A549 (cell line): ENCODE measurements at regions not wholly inside any gene's neighbourhood (a gene's known extent, or its start where the extent isn't known, plus 50 kb on each side); places are given as distances from the start of the nearest gene placed in this dataset.

Experiments
- CHD2 ChIP-seq: fragments of 150-350 bp; IDR thresholded peaks from 2 replicates; pipeline ENCODE4 v1.6.1; 2014; ENCODE audit warnings: low read length; ENCODE audit not compliant: partially characterized antibody
- HOXB5 ChIP-seq: fragments of 250-450 bp; sonication (Bioruptor Pico); IDR thresholded peaks from 2 replicates; pipeline ENCODE4 v1.5.0; 2020; ENCODE audit warnings: mild to moderate bottlenecking, moderate library complexity
- MAZ ChIP-seq: fragments of 150-350 bp; IDR thresholded peaks from 2 replicates; pipeline ENCODE4 v1.6.1; 2014; ENCODE audit warnings: antibody characterized with exemption, low read depth, low read length, borderline replicate concordance
- POLR2A ChIP-seq: IDR thresholded peaks from 2 replicates; pipeline ENCODE4 v1.6.1; 2012; ENCODE audit warnings: mild to moderate bottlenecking, low read length
- RAD21 ChIP-seq, 2 experiments: fragments of >200 bp in 1 of 2; sonication (Bioruptor Twin) in 1 of 2; formaldehyde crosslinking in 1 of 2; IDR thresholded peaks in 1 of 2; conservative IDR thresholded peaks in 1 of 2; 2 replicates in 1 of 2; 3 replicates in 1 of 2; pipeline ENCODE4 v1.6.1; 2012 to 2018; ENCODE audit warnings: inconsistent platforms in 1 of 2
- RCOR1 ChIP-seq: fragments of 150-350 bp; IDR thresholded peaks from 2 replicates; pipeline ENCODE4 v1.6.1; 2014; ENCODE audit warnings: antibody characterized with exemption, low read length, low read depth
- TP53 ChIP-seq: fragments of 250-450 bp; sonication (Bioruptor Pico); IDR thresholded peaks from 2 replicates; pipeline ENCODE4 v1.5.0; 2021; ENCODE audit warnings: mild to moderate bottlenecking, moderate library complexity
- ZFP36 ChIP-seq: fragments of 450-650 bp; IDR thresholded peaks from 2 replicates; pipeline ENCODE4 v1.6.1; 2014; ENCODE audit warnings: borderline replicate concordance; ENCODE audit not compliant: partially characterized antibody
- ZSCAN20 ChIP-seq: fragments of 250-450 bp; sonication (Bioruptor Pico); IDR thresholded peaks from 2 replicates; pipeline ENCODE4 v1.8.0; 2022; ENCODE audit warnings: mild to moderate bottlenecking, moderate library complexity
- TF ChIP-seq, protein P1 (sequence below): fragments of >200 bp; sonication (Bioruptor Twin); formaldehyde crosslinking; IDR thresholded peaks from 3 replicates; pipeline ENCODE4 v1.5.1; 2016
- TF ChIP-seq, protein P2 (sequence below): fragments of 450-650 bp; IDR thresholded peaks from 2 replicates; pipeline ENCODE4 v1.6.1; 2014; ENCODE audit warnings: antibody characterized with exemption
- TF ChIP-seq, protein P3 (sequence below): IDR thresholded peaks from 2 replicates; pipeline ENCODE4 v1.6.1; 2012

DNA sequence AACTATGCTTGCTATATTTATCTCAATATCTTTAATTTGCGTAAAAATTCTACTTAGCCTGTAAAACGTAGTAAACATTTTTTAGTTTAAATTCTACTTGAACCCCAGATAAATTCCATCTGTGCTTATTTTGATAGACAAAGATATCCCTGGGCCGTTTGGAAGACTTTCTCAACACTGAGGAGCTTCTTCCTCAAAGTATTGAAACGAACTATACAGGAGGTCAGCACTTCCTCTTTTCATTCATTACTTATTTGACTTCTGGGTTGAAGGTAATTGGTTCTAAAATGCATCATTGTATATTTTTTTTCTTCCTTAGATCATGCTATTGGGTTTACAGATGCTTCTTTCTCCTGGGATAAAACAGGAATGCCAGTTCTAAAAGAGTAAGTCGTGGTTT, 74.7 kb downstream of the HSPA13 start:
- TF ChIP-seq CHD2 (no peak), TP53 (CRISPR knock-in tag) (no peak), ZFP36 (no peak), ZSCAN20 (no peak), RCOR1 (no peak), MAZ (no peak), RAD21 (conservative IDR thresholded peaks at IDR 0.05 in 1 of 2, IDR thresholded peaks at IDR 0.05 in 1 of 2) (no peak), HOXB5 (no peak), POLR2A (no peak)
- TF ChIP-seq, protein P1, sequence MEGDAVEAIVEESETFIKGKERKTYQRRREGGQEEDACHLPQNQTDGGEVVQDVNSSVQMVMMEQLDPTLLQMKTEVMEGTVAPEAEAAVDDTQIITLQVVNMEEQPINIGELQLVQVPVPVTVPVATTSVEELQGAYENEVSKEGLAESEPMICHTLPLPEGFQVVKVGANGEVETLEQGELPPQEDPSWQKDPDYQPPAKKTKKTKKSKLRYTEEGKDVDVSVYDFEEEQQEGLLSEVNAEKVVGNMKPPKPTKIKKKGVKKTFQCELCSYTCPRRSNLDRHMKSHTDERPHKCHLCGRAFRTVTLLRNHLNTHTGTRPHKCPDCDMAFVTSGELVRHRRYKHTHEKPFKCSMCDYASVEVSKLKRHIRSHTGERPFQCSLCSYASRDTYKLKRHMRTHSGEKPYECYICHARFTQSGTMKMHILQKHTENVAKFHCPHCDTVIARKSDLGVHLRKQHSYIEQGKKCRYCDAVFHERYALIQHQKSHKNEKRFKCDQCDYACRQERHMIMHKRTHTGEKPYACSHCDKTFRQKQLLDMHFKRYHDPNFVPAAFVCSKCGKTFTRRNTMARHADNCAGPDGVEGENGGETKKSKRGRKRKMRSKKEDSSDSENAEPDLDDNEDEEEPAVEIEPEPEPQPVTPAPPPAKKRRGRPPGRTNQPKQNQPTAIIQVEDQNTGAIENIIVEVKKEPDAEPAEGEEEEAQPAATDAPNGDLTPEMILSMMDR, result no peak
- TF ChIP-seq, protein P2, sequence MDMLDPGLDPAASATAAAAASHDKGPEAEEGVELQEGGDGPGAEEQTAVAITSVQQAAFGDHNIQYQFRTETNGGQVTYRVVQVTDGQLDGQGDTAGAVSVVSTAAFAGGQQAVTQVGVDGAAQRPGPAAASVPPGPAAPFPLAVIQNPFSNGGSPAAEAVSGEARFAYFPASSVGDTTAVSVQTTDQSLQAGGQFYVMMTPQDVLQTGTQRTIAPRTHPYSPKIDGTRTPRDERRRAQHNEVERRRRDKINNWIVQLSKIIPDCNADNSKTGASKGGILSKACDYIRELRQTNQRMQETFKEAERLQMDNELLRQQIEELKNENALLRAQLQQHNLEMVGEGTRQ, result no peak
- TF ChIP-seq, protein P3, sequence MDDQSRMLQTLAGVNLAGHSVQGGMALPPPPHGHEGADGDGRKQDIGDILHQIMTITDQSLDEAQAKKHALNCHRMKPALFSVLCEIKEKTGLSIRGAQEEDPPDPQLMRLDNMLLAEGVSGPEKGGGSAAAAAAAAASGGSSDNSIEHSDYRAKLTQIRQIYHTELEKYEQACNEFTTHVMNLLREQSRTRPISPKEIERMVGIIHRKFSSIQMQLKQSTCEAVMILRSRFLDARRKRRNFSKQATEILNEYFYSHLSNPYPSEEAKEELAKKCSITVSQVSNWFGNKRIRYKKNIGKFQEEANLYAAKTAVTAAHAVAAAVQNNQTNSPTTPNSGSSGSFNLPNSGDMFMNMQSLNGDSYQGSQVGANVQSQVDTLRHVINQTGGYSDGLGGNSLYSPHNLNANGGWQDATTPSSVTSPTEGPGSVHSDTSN, result no peak
